Gastrocnemius medialis (tissue), 4 donors: ENCODE measurements at regions not wholly inside any gene's neighbourhood (a gene's known extent, or its start where the extent isn't known, plus 50 kb on each side); places are given as distances from the start of the nearest gene placed in this dataset.

Experiments
- POLR2A ChIP-seq, 2 donors: fragments of 450-650 bp; IDR thresholded peaks; one replicate each; pipeline ENCODE4 v1.6.1; 2017; ENCODE audit warnings: antibody characterized with exemption in 2 of 2, mild to moderate bottlenecking in 2 of 2, moderate library complexity in 2 of 2
- TF ChIP-seq, protein P1 (sequence below), 5 experiments: fragments of 450-650 bp in 3 of 5; fragments of 200-600 bp in 2 of 5; sonication (generic) in 2 of 5; IDR thresholded peaks in 4 of 5; conservative IDR thresholded peaks in 1 of 5; 1 replicate in 4 of 5; 2 replicates in 1 of 5; pipeline ENCODE4 v1.5.1; 2016 to 2019; ENCODE audit warnings: antibody characterized with exemption in 5 of 5, mild to moderate bottlenecking in 3 of 5, moderate library complexity in 3 of 5

DNA sequence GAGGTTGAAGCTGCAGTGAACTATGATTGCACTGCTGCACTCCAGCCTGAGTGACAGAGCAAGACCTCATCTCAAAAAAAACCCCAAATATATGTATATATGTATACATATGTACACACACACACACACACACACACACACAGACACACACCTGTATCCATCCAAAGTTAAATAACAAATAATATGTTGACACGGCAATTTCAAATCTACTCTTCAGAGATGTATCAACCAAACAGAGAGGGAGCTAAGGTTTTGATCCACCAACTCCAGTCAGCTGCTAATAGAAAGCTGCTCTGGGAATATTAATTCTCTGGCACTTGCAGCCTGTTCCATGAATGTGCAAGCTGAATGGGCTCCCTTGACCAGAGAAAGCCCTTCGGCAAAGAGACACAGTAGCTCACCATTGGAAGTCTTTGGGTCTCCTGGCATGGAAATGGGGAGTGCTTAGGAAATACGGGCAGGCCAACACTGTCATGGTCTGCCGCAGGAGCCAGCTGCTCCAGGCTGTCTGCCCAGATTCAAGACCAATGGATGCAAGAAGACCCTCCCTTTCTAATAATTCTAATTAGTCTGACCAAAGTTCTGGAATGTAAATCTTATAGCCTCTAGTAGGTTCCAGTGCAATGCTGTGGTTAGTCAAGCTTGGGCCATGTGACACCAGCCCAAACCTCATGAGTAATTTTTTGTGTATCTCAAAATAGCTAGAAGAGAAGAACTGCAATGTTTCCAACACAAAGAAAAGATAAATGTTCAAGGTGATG lies 299.8 kb downstream of the KBTBD8 start:
- TF ChIP-seq, protein P1, sequence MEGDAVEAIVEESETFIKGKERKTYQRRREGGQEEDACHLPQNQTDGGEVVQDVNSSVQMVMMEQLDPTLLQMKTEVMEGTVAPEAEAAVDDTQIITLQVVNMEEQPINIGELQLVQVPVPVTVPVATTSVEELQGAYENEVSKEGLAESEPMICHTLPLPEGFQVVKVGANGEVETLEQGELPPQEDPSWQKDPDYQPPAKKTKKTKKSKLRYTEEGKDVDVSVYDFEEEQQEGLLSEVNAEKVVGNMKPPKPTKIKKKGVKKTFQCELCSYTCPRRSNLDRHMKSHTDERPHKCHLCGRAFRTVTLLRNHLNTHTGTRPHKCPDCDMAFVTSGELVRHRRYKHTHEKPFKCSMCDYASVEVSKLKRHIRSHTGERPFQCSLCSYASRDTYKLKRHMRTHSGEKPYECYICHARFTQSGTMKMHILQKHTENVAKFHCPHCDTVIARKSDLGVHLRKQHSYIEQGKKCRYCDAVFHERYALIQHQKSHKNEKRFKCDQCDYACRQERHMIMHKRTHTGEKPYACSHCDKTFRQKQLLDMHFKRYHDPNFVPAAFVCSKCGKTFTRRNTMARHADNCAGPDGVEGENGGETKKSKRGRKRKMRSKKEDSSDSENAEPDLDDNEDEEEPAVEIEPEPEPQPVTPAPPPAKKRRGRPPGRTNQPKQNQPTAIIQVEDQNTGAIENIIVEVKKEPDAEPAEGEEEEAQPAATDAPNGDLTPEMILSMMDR (IDR thresholded peaks at IDR 0.05 in 4 of 5, conservative IDR thresholded peaks at IDR 0.05 in 1 of 5), result no peak
- TF ChIP-seq POLR2A (IDR thresholded peaks at IDR 0.05), result no peak
